ENCODE measurements at regions not wholly inside any gene's neighbourhood (a gene's known extent, or its start where the extent isn't known, plus 50 kb on each side); places are given as distances from the start of the nearest gene placed in this dataset.

DNA sequence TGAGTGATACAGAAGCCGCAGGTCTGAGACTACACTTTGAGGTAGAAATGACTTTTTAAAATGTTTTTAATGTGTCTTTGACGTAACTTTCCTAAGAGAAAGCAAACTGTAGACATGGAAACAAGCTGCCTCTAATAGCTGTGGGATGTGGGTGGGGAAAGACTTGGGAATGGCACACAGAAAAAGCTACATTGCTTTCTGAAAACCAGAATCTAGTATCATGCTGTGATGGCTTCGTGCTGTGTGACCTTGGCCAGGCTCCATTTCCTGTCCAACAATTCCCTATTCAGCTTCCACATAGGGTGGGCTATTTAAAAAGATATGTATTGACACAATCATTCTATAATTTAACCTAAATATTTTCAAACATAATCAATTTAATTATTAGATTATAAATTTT, 909.1 kb downstream of the NCAM2 start:
- H3K4me1 ChIP-seq (ENCODE audit: low read length): no peaks in the 10 kb centered on the region
- no peaks in the 10 kb centered on the region for H4K20me1 ChIP-seq (ENCODE audit: insufficient read depth, low read length)
- H3K9me3 ChIP-seq (ENCODE audit: insufficient read depth, low read length): no peaks in the 10 kb centered on the region
- H3K9ac ChIP-seq (ENCODE audit: low read length): no peak overlapping the region
- TF ChIP-seq, protein P1, sequence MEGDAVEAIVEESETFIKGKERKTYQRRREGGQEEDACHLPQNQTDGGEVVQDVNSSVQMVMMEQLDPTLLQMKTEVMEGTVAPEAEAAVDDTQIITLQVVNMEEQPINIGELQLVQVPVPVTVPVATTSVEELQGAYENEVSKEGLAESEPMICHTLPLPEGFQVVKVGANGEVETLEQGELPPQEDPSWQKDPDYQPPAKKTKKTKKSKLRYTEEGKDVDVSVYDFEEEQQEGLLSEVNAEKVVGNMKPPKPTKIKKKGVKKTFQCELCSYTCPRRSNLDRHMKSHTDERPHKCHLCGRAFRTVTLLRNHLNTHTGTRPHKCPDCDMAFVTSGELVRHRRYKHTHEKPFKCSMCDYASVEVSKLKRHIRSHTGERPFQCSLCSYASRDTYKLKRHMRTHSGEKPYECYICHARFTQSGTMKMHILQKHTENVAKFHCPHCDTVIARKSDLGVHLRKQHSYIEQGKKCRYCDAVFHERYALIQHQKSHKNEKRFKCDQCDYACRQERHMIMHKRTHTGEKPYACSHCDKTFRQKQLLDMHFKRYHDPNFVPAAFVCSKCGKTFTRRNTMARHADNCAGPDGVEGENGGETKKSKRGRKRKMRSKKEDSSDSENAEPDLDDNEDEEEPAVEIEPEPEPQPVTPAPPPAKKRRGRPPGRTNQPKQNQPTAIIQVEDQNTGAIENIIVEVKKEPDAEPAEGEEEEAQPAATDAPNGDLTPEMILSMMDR (IDR thresholded peaks at IDR 0.05; ENCODE audit: low read depth, low read length): no peak
- TF ChIP-seq EZH2phosphoT487 (IDR thresholded peaks at IDR 0.05; ENCODE audit: low read depth): no peak
- H3K27me3 ChIP-seq (ENCODE audit: low read depth, low read length): no peaks in the 10 kb centered on the region
- H3K27ac ChIP-seq (ENCODE audit: low read length): no peak overlapping the region
- H3K36me3 ChIP-seq (replicated peaks; ENCODE audit: low read depth, low read length): no peaks in the 10 kb centered on the region
- no peak overlapping the region for H2AFZ ChIP-seq (ENCODE audit: low read depth, low read length)
- no peaks in the 10 kb centered on the region for H3K79me2 ChIP-seq (ENCODE audit: low read length)
- H3K4me2 ChIP-seq (ENCODE audit: low read length): no peak overlapping the region
- no peak overlapping the region for H3K4me3 ChIP-seq (ENCODE audit: low read length)

DNA sequence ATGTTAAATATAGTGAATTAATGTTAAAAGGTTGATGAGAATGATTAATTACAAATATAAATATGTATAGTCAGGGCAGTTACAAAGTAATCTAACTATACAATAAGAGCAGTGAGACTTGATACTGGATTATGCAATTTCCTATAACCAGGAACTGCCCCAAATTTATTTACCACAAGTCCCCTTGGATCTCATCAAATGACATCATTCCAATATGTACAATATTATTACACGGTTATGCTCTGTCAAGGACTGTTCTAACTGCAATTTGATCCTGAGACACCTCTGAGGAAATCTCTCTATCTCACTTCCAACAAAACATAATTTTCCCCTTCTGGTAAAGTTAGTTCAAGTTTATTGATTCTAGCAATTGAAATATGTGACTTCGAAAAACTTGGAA, 917.6 kb downstream of the NCAM2 start:
- no peaks in the 10 kb centered on the region for H3K4me1 ChIP-seq (ENCODE audit: low read length)
- H3K36me3 ChIP-seq (replicated peaks; ENCODE audit: low read depth, low read length): no peaks in the 10 kb centered on the region
- H3K9ac ChIP-seq (ENCODE audit: low read length): no peak overlapping the region
- no peaks in the 10 kb centered on the region for H3K9me3 ChIP-seq (ENCODE audit: insufficient read depth, low read length)
- H3K27ac ChIP-seq (ENCODE audit: low read length): no peak overlapping the region
- H3K79me2 ChIP-seq (ENCODE audit: low read length): no peaks in the 10 kb centered on the region
- H3K27me3 ChIP-seq (ENCODE audit: low read depth, low read length): no peaks in the 10 kb centered on the region
- no peak overlapping the region for H2AFZ ChIP-seq (ENCODE audit: low read depth, low read length)
- H4K20me1 ChIP-seq (ENCODE audit: insufficient read depth, low read length): no peaks in the 10 kb centered on the region
- no peak overlapping the region for H3K4me2 ChIP-seq (ENCODE audit: low read length)
- TF ChIP-seq, protein P1 (IDR thresholded peaks at IDR 0.05; ENCODE audit: low read depth, low read length): no peak
- TF ChIP-seq EZH2phosphoT487 (IDR thresholded peaks at IDR 0.05; ENCODE audit: low read depth): no peak
- no peak overlapping the region for H3K4me3 ChIP-seq (ENCODE audit: low read length)

DNA sequence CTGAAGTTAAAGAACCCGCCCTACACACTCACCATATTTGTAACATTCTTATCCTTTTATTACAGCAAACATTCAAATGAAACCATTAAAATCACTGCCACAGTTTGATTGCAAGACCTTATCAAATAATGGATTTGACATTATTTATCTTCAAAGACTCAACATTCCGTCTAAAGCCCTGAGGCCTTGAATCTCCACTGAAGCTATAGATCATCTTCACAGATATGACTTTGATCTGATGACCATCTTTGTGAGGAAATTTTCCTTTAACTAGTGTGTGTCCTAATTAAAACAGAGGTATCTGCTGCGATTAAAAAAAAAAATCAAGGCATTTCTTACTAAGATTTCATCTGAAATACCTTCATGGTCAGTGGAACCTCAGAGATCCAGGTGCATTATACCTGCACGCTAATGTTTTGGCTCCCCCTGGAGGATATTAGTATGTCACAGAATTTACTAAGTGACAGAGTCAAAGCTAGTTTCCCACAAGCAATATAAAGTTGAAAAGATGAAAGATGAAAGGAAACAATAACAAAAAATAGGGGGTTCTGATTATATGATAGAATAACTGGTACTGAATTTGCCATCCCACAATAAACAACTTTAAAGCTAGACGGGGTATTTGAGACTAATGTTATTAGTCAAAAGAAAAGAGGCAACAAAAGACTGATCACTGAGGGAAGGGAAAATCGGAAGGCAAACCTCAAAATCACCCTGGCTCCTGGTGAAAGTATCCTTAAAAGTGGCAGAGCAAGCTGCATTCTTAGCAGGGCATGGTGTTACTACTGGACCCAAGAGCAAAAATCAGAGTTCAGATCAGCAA, 923.4 kb downstream of the NCAM2 start:
- H3K4me3 ChIP-seq (ENCODE audit: low read length): peak overlapping the region; percentile 56
- no peaks in the 10 kb centered on the region for H3K79me2 ChIP-seq (ENCODE audit: low read length)
- no peak overlapping the region for H3K9ac ChIP-seq (ENCODE audit: low read length)
- no peak overlapping the region for H3K27ac ChIP-seq (ENCODE audit: low read length)
- H2AFZ ChIP-seq (ENCODE audit: low read depth, low read length): peak overlapping the region; percentile 73
- H3K9me3 ChIP-seq (ENCODE audit: insufficient read depth, low read length): no peaks in the 10 kb centered on the region
- no peak for TF ChIP-seq EZH2phosphoT487 (IDR thresholded peaks at IDR 0.05; ENCODE audit: low read depth)
- TF ChIP-seq, protein P1 (IDR thresholded peaks at IDR 0.05; ENCODE audit: low read depth, low read length): peak; percentile 77
- no peaks in the 10 kb centered on the region for H4K20me1 ChIP-seq (ENCODE audit: insufficient read depth, low read length)
- peak overlapping the region; percentile 64 for H3K4me2 ChIP-seq (ENCODE audit: low read length)
- no peaks in the 10 kb centered on the region for H3K4me1 ChIP-seq (ENCODE audit: low read length)
- H3K36me3 ChIP-seq (replicated peaks; ENCODE audit: low read depth, low read length): no peaks in the 10 kb centered on the region
- H3K27me3 ChIP-seq (ENCODE audit: low read depth, low read length): no peaks in the 10 kb centered on the region

DNA sequence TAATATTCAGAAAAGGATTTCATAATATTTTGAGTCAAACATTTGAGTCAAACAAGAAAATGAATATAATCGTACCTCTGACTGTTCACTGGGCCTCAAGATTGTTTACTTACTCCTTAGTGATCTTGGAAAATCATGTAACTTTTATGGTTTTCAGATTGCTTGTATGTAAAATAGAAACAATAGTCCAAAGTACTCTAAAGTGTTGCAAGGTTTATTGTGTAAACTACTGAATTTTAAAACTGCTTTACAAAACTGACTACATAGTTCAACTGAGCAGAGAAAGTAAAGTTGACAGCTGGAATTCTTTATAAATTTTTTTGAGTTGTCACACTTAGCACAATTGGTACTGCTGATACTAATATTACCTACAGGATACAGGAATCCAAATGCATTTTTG, 931.0 kb downstream of the NCAM2 start:
- H3K4me2 ChIP-seq (ENCODE audit: low read length): no peak overlapping the region
- H3K27me3 ChIP-seq (ENCODE audit: low read depth, low read length): no peaks in the 10 kb centered on the region
- no peak overlapping the region for H3K27ac ChIP-seq (ENCODE audit: low read length)
- no peaks in the 10 kb centered on the region for H3K9me3 ChIP-seq (ENCODE audit: insufficient read depth, low read length)
- H2AFZ ChIP-seq (ENCODE audit: low read depth, low read length): no peak overlapping the region
- no peak overlapping the region for H3K9ac ChIP-seq (ENCODE audit: low read length)
- no peaks in the 10 kb centered on the region for H3K4me1 ChIP-seq (ENCODE audit: low read length)
- H3K4me3 ChIP-seq (ENCODE audit: low read length): no peak overlapping the region
- no peaks in the 10 kb centered on the region for H3K79me2 ChIP-seq (ENCODE audit: low read length)
- TF ChIP-seq, protein P1 (IDR thresholded peaks at IDR 0.05; ENCODE audit: low read depth, low read length): no peak
- no peak for TF ChIP-seq EZH2phosphoT487 (IDR thresholded peaks at IDR 0.05; ENCODE audit: low read depth)
- no peaks in the 10 kb centered on the region for H3K36me3 ChIP-seq (replicated peaks; ENCODE audit: low read depth, low read length)
- H4K20me1 ChIP-seq (ENCODE audit: insufficient read depth, low read length): no peaks in the 10 kb centered on the region

All from OCI-LY3 (cell line).